ENCODE measurements at regions not wholly inside any gene's neighbourhood (a gene's known extent, or its start where the extent isn't known, plus 50 kb on each side); places are given as distances from the start of the nearest gene placed in this dataset.

- H3K36me3 ChIP-seq: no peaks in the 10 kb centered on the region
- DNase-seq: no peak
- no peak overlapping the region for H3K27ac ChIP-seq
- H3K27me3 ChIP-seq: no peaks in the 10 kb centered on the region
- no peaks in the 10 kb centered on the region for H3K4me1 ChIP-seq
- H3K4me3 ChIP-seq: no peak overlapping the region
- no peak for TF ChIP-seq CTCF (IDR thresholded peaks at IDR 0.05)
- TF ChIP-seq POLR2A (IDR thresholded peaks at IDR 0.05): no peak
- no peaks in the 10 kb centered on the region for H3K9me3 ChIP-seq
These were observed 428.3 kb downstream of the MBD2 start for GRCh38 chr18:53796040-53796729.

GRCh38 chr18:53795610-53796009, 428.9 kb downstream of the MBD2 start:
- TF ChIP-seq CTCF (IDR thresholded peaks at IDR 0.05) (no peak), POLR2A (IDR thresholded peaks at IDR 0.05) (no peak)
- DNase-seq: no peak
- Histone ChIP-seq H3K4me3 (no peak overlapping the region), H3K4me1 (no peaks in the 10 kb centered on the region), H3K36me3 (no peaks in the 10 kb centered on the region), H3K9me3 (no peaks in the 10 kb centered on the region), H3K27ac (no peak overlapping the region), H3K27me3 (no peaks in the 10 kb centered on the region)

- H3K9me3 ChIP-seq: no peaks in the 10 kb centered on the region
- no peaks in the 10 kb centered on the region for H3K27me3 ChIP-seq
- H3K4me3 ChIP-seq: no peak overlapping the region
- no peak overlapping the region for H3K27ac ChIP-seq
- TF ChIP-seq POLR2A (IDR thresholded peaks at IDR 0.05): no peak
- H3K4me1 ChIP-seq: no peaks in the 10 kb centered on the region
- no peak for DNase-seq
- no peaks in the 10 kb centered on the region for H3K36me3 ChIP-seq
These were observed 429.4 kb downstream of the MBD2 start for GRCh38 chr18:53795061-53795460.

GRCh38 chr18:53792762-53793161, 431.7 kb downstream of the MBD2 start:
- Histone ChIP-seq H3K9me3 (no peaks in the 10 kb centered on the region), H3K36me3 (no peaks in the 10 kb centered on the region), H3K4me3 (no peak overlapping the region), H3K27ac (no peak overlapping the region), H3K27me3 (no peaks in the 10 kb centered on the region), H3K4me1 (no peaks in the 10 kb centered on the region)
- TF ChIP-seq CTCF (IDR thresholded peaks at IDR 0.05): no peak
- TF ChIP-seq POLR2A (IDR thresholded peaks at IDR 0.05): no peak
- no peak for DNase-seq

- no peak overlapping the region for H3K4me3 ChIP-seq
These were observed 433.7 kb downstream of the MBD2 start for GRCh38 chr18:53790786-53791185.

More at GRCh38 chr18:53790786-53791185, 433.7 kb downstream of the MBD2 start:
- H3K27me3 ChIP-seq: no peaks in the 10 kb centered on the region
- no peaks in the 10 kb centered on the region for H3K4me1 ChIP-seq
- H3K36me3 ChIP-seq: no peaks in the 10 kb centered on the region
- DNase-seq: no peak
- H3K27ac ChIP-seq: no peak overlapping the region
- TF ChIP-seq CTCF (IDR thresholded peaks at IDR 0.05) (no peak), POLR2A (IDR thresholded peaks at IDR 0.05) (no peak)
- H3K9me3 ChIP-seq: no peaks in the 10 kb centered on the region
